ENCODE measurements at regions not wholly inside any gene's neighbourhood (a gene's known extent, or its start where the extent isn't known, plus 50 kb on each side); places are given as distances from the start of the nearest gene placed in this dataset.
"Not testable (repeated sequence)": the region's sequence is repeated elsewhere in the genome, so short reads cannot be mapped to it uniquely, and the experiment has no call there.

GRCh38 chr14:71395151-71395604 lies 487.9 kb downstream of the PCNX1 start:
- TF ChIP-seq POLR2A (IDR thresholded peaks at IDR 0.05; ENCODE audit: low read length) (no peak), GATA1 (IDR thresholded peaks at IDR 0.05; ENCODE audit: low read depth, low read length) (no peak)
- no peak for DNase-seq

- no peak for DNase-seq
- TF ChIP-seq GATA1 (IDR thresholded peaks at IDR 0.05; ENCODE audit: low read depth, low read length) (no peak), POLR2A (IDR thresholded peaks at IDR 0.05; ENCODE audit: low read length) (no peak)
Observed at GRCh38 chr14:71395636-71396035, 488.4 kb downstream of the PCNX1 start.

GRCh38 chr14:71396050-71396677 lies 488.9 kb downstream of the PCNX1 start:
- TF ChIP-seq GATA1 (IDR thresholded peaks at IDR 0.05; ENCODE audit: low read depth, low read length) (no peak), POLR2A (IDR thresholded peaks at IDR 0.05; ENCODE audit: low read length) (no peak)
- no peak for DNase-seq

- no peak for TF ChIP-seq POLR2A (IDR thresholded peaks at IDR 0.05; ENCODE audit: low read length)
- TF ChIP-seq GATA1 (IDR thresholded peaks at IDR 0.05; ENCODE audit: low read depth, low read length): no peak
- DNase-seq: no peak
Observed at GRCh38 chr14:71397371-71397770, 490.1 kb downstream of the PCNX1 start.

- DNase-seq: no peak
- no peak for TF ChIP-seq GATA1 (IDR thresholded peaks at IDR 0.05; ENCODE audit: low read depth, low read length)
- TF ChIP-seq POLR2A (IDR thresholded peaks at IDR 0.05; ENCODE audit: low read length): no peak
Observed at GRCh38 chr14:71398450-71398849, 491.2 kb downstream of the PCNX1 start.

- DNase-seq: peak in 1 of 2 experiments; percentile 9
- TF ChIP-seq POLR2A (IDR thresholded peaks at IDR 0.05; ENCODE audit: low read length) (no peak), GATA1 (IDR thresholded peaks at IDR 0.05; ENCODE audit: low read depth, low read length) (no peak)
Observed at GRCh38 chr14:71399057-71399487, 491.8 kb downstream of the PCNX1 start.

GRCh38 chr14:71400871-71401321 lies 493.6 kb downstream of the PCNX1 start:
- TF ChIP-seq GATA1 (IDR thresholded peaks at IDR 0.05; ENCODE audit: low read depth, low read length) (no peak), POLR2A (IDR thresholded peaks at IDR 0.05; ENCODE audit: low read length) (no peak)
- peak in 1 of 2 experiments; percentile 5 for DNase-seq

- DNase-seq: not testable (repeated sequence)
Observed at GRCh38 chr14:71402415-71402814, 495.2 kb downstream of the PCNX1 start.

GRCh38 chr14:71403656-71404055 lies 496.4 kb downstream of the PCNX1 start:
- no peak for TF ChIP-seq GATA1 (IDR thresholded peaks at IDR 0.05; ENCODE audit: low read depth, low read length)
- no peak for TF ChIP-seq POLR2A (IDR thresholded peaks at IDR 0.05; ENCODE audit: low read length)
- peak; percentile 47 to 64 for DNase-seq

GRCh38 chr14:71405676-71406075 lies 498.4 kb downstream of the PCNX1 start:
- DNase-seq: no peak
- no peak for TF ChIP-seq GATA1 (IDR thresholded peaks at IDR 0.05; ENCODE audit: low read depth, low read length)
- TF ChIP-seq POLR2A (IDR thresholded peaks at IDR 0.05; ENCODE audit: low read length): no peak

- DNase-seq: no peak
- TF ChIP-seq GATA1 (IDR thresholded peaks at IDR 0.05; ENCODE audit: low read depth, low read length): no peak
- TF ChIP-seq POLR2A (IDR thresholded peaks at IDR 0.05; ENCODE audit: low read length): no peak
Observed at GRCh38 chr14:71408362-71409030, 501.2 kb downstream of the PCNX1 start.

GRCh38 chr14:71410578-71411284 lies 503.5 kb downstream of the PCNX1 start:
- no peak for TF ChIP-seq GATA1 (IDR thresholded peaks at IDR 0.05; ENCODE audit: low read depth, low read length)
- no peak for TF ChIP-seq POLR2A (IDR thresholded peaks at IDR 0.05; ENCODE audit: low read length)
- no peak for DNase-seq

- TF ChIP-seq POLR2A (IDR thresholded peaks at IDR 0.05; ENCODE audit: low read length) (no peak), GATA1 (IDR thresholded peaks at IDR 0.05; ENCODE audit: low read depth, low read length) (no peak)
- no peak for DNase-seq
Observed at GRCh38 chr14:71411285-71411595, 504.0 kb downstream of the PCNX1 start.

- TF ChIP-seq GATA1 (IDR thresholded peaks at IDR 0.05; ENCODE audit: low read depth, low read length) (no peak), POLR2A (IDR thresholded peaks at IDR 0.05; ENCODE audit: low read length) (no peak)
Observed at GRCh38 chr14:71411738-71412137, 504.5 kb downstream of the PCNX1 start.

More at GRCh38 chr14:71411738-71412137, 504.5 kb downstream of the PCNX1 start:
- no peak for DNase-seq

All from erythroblast (primary cell).